Hypothalamus (tissue), 51 donors: ENCODE measurements at regions not wholly inside any gene's neighbourhood (a gene's known extent, or its start where the extent isn't known, plus 50 kb on each side); places are given as distances from the start of the nearest gene placed in this dataset.
"Not testable (repeated sequence)": the region's sequence is repeated elsewhere in the genome, so short reads cannot be mapped to it uniquely, and the experiment has no call there.

Experiments
- DNase-seq, 51 donors: peaks; one replicate each; lab custom pipeline; 2025; lab: John Stamatoyannopoulos, UW

GRCh38 chr5:89697581-89697980 is 712.0 kb downstream of the CETN3 start:
- DNase-seq = no peak

- no peak for DNase-seq
These were observed 714.2 kb downstream of the CETN3 start for GRCh38 chr5:89695371-89695770.

GRCh38 chr5:89694026-89694550 is 715.5 kb downstream of the CETN3 start:
- DNase-seq = no peak

GRCh38 chr5:89690331-89690730 is 719.2 kb downstream of the CETN3 start:
- no peak for DNase-seq

- DNase-seq = no peak
These were observed 723.3 kb downstream of the CETN3 start for GRCh38 chr5:89686081-89686765.

- no peak for DNase-seq
These were observed 732.9 kb downstream of the CETN3 start for GRCh38 chr5:89676634-89677033.

GRCh38 chr5:89673019-89673418 is 736.5 kb downstream of the CETN3 start:
- DNase-seq = no peak

GRCh38 chr5:89668821-89669220 is 740.7 kb downstream of the CETN3 start:
- no peak for DNase-seq

- no peak for DNase-seq
These were observed 747.1 kb downstream of the CETN3 start for GRCh38 chr5:89662499-89662898.

- no peak for DNase-seq
These were observed 755.9 kb upstream of the MEF2C start for GRCh38 chr5:89638871-89639270.

GRCh38 chr5:89634176-89634575 is 751.2 kb upstream of the MEF2C start:
- not testable (repeated sequence) for DNase-seq

- not testable (repeated sequence) for DNase-seq
These were observed 747.1 kb upstream of the MEF2C start for GRCh38 chr5:89630064-89630463.

GRCh38 chr5:89628876-89629635 is 746.1 kb upstream of the MEF2C start:
- no peak for DNase-seq

- no peak for DNase-seq
These were observed 733.0 kb upstream of the MEF2C start for GRCh38 chr5:89615839-89616518.

- DNase-seq = no peak
These were observed 730.4 kb upstream of the MEF2C start for GRCh38 chr5:89613222-89613956.

GRCh38 chr5:89606939-89607534 is 724.1 kb upstream of the MEF2C start:
- DNase-seq = no peak

GRCh38 chr5:89604342-89604741 is 721.4 kb upstream of the MEF2C start:
- no peak for DNase-seq

GRCh38 chr5:89601880-89602279 is 718.9 kb upstream of the MEF2C start:
- peak in 1 of 51 donors; percentile 0 for DNase-seq

GRCh38 chr5:89597878-89598277 is 714.9 kb upstream of the MEF2C start:
- DNase-seq = no peak

- no peak for DNase-seq
These were observed 713.8 kb upstream of the MEF2C start for GRCh38 chr5:89596821-89597220.
